ENCODE measurements at regions not wholly inside any gene's neighbourhood (a gene's known extent, or its start where the extent isn't known, plus 50 kb on each side); places are given as distances from the start of the nearest gene placed in this dataset.

DNA sequence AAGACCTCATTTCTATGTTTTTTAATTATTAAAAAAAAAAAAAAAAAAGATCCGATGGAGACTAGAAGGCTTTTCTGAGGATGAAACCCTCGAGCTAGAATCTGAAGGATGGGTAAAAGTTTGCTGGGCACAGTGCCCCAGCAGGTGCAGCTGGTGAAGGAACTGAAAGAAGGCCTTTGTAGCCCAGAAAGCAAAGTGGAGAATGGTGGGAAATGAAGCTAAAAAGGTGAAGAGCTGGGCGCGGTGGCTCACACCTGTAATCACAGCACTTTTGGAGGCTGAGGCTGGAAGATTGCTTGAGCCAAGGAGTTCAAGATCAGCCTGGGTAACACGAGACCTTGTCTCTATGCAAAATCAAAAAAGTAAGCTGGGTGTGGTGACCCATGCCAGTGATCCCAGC, 50.3 kb upstream of the SEC14L1 start:
- TF ChIP-seq, protein P1, sequence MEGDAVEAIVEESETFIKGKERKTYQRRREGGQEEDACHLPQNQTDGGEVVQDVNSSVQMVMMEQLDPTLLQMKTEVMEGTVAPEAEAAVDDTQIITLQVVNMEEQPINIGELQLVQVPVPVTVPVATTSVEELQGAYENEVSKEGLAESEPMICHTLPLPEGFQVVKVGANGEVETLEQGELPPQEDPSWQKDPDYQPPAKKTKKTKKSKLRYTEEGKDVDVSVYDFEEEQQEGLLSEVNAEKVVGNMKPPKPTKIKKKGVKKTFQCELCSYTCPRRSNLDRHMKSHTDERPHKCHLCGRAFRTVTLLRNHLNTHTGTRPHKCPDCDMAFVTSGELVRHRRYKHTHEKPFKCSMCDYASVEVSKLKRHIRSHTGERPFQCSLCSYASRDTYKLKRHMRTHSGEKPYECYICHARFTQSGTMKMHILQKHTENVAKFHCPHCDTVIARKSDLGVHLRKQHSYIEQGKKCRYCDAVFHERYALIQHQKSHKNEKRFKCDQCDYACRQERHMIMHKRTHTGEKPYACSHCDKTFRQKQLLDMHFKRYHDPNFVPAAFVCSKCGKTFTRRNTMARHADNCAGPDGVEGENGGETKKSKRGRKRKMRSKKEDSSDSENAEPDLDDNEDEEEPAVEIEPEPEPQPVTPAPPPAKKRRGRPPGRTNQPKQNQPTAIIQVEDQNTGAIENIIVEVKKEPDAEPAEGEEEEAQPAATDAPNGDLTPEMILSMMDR (IDR thresholded peaks at IDR 0.05): no peak
- no peak for TF ChIP-seq NR2C2 (CRISPR knock-in tag; IDR thresholded peaks at IDR 0.05)
- no peak for TF ChIP-seq ZNF263 (CRISPR knock-in tag; IDR thresholded peaks at IDR 0.05; ENCODE audit: low read depth)
- TF ChIP-seq ATF1 (CRISPR knock-in tag; IDR thresholded peaks at IDR 0.05): no peak
- TF ChIP-seq, protein P2, sequence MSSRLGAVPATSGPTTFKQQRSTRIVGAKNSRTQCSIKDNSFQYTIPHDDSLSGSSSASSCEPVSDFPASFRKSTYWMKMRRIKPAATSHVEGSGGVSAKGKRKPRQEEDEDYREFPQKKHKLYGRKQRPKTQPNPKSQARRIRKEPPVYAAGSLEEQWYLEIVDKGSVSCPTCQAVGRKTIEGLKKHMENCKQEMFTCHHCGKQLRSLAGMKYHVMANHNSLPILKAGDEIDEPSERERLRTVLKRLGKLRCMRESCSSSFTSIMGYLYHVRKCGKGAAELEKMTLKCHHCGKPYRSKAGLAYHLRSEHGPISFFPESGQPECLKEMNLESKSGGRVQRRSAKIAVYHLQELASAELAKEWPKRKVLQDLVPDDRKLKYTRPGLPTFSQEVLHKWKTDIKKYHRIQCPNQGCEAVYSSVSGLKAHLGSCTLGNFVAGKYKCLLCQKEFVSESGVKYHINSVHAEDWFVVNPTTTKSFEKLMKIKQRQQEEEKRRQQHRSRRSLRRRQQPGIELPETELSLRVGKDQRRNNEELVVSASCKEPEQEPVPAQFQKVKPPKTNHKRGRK (CRISPR knock-in tag; IDR thresholded peaks at IDR 0.05; ENCODE audit: borderline replicate concordance): no peak
- TF ChIP-seq FOXJ3 (CRISPR knock-in tag; IDR thresholded peaks at IDR 0.05; ENCODE audit: borderline replicate concordance): no peak
- no peak for TF ChIP-seq ELF4 (CRISPR knock-in tag; IDR thresholded peaks at IDR 0.05; ENCODE audit: low read depth)
- TF ChIP-seq, protein P3, sequence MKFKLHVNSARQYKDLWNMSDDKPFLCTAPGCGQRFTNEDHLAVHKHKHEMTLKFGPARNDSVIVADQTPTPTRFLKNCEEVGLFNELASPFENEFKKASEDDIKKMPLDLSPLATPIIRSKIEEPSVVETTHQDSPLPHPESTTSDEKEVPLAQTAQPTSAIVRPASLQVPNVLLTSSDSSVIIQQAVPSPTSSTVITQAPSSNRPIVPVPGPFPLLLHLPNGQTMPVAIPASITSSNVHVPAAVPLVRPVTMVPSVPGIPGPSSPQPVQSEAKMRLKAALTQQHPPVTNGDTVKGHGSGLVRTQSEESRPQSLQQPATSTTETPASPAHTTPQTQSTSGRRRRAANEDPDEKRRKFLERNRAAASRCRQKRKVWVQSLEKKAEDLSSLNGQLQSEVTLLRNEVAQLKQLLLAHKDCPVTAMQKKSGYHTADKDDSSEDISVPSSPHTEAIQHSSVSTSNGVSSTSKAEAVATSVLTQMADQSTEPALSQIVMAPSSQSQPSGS (CRISPR knock-in tag; IDR thresholded peaks at IDR 0.05; ENCODE audit: borderline replicate concordance, low read depth): no peak
- no peak for TF ChIP-seq CBFB (CRISPR knock-in tag; IDR thresholded peaks at IDR 0.05; ENCODE audit: low read depth)
- no peak for TF ChIP-seq JUN (CRISPR knock-in tag; IDR thresholded peaks at IDR 0.05)
